ENCODE measurements at regions not wholly inside any gene's neighbourhood (a gene's known extent, or its start where the extent isn't known, plus 50 kb on each side); places are given as distances from the start of the nearest gene placed in this dataset.

GRCh38 chr1:232428786-232429530 is 201.0 kb downstream of the SIPA1L2 start (continued):
- no peak for TF ChIP-seq CHD7 (IDR thresholded peaks at IDR 0.05; ENCODE audit: insufficient replicate concordance, low read length)
- TF ChIP-seq KDM1A (IDR thresholded peaks at IDR 0.05; ENCODE audit: borderline replicate concordance, low read length), result no peak
- TF ChIP-seq EP300 (IDR thresholded peaks at IDR 0.05; ENCODE audit: borderline replicate concordance in 1 of 2, low read depth in 2 of 2, low read length in 2 of 2), result no peak
- TF ChIP-seq BCL11A (IDR thresholded peaks at IDR 0.05; ENCODE audit: low read depth in 2 of 2, low read length in 2 of 2), result no peak
- no peak for TF ChIP-seq HDAC6 (IDR thresholded peaks at IDR 0.05; ENCODE audit: low read depth, low read length)
- TF ChIP-seq SIX5 (IDR thresholded peaks at IDR 0.05; ENCODE audit: low read depth, low read length), result no peak

All from H1 (cell line).